GM20431 (cell line): ENCODE measurements at regions not wholly inside any gene's neighbourhood (a gene's known extent, or its start where the extent isn't known, plus 50 kb on each side); places are given as distances from the start of the nearest gene placed in this dataset.

Source experiments
- in situ Hi-C: fragments of 300-500 bp; cut with MseI, MboI; formaldehyde crosslinking; loops from one replicate; pipeline ENCODE4 v1.15.0; 2020; ENCODE audit warnings: low sequenced_read_pairs; ENCODE audit not compliant: unreplicated experiment

GRCh38 chr2:16174693-16175045 lies 234.3 kb downstream of the MYCN start:
- in situ Hi-C loops: no loop called here

GRCh38 chr2:16173893-16174692 lies 233.7 kb downstream of the MYCN start:
- in situ Hi-C loops: no loop called here

GRCh38 chr2:16172324-16173175 lies 232.2 kb downstream of the MYCN start:
- in situ Hi-C loops: no loop called here

GRCh38 chr2:16171425-16171920 lies 231.1 kb downstream of the MYCN start:
- in situ Hi-C loops: no loop called here

- in situ Hi-C loops: no loop called here
Observed at GRCh38 chr2:16170675-16171424, 230.5 kb downstream of the MYCN start.

- in situ Hi-C loops: no loop called here
Observed at GRCh38 chr2:16169381-16169960, 229.1 kb downstream of the MYCN start.

DNA sequence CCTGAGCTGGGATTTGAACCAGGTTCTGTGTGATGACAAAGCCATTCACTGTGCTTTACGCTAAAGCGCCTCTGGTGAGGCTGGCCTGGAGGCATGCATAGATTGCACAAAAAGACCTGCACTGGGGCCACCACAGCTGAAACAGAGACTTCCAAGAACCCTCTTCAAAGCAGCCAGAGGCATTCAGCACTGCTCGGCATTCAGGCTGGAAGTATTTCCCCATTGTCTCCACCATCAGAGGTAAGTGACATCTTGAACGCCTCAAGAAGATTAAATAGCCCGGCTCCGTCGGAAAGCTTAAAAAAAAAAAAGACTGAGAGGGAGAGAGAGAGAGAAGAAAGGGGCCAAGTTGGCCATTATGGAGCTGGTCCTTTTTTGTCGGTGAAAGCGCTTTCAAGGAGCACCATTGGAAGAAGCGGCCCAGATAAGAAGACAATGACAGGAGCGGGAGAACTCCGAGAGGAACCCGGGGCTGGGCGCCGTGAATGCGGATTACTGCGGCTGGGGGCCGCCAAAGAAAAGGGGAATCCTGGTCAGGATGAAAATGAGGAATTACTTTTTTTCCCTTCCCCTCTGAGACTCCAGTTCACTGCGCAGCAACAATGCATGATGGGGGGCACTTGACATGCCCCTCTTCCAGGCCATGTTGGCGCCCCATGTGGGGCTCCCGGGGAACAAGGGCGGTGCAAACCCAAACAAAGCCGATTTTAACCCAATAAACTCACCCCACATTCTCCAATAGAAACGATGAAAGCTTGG lies 228.3 kb downstream of the MYCN start:
- in situ Hi-C loops: no loop called here

- in situ Hi-C loops: no loop called here
Observed at GRCh38 chr2:16167870-16168426, 227.6 kb downstream of the MYCN start.

DNA sequence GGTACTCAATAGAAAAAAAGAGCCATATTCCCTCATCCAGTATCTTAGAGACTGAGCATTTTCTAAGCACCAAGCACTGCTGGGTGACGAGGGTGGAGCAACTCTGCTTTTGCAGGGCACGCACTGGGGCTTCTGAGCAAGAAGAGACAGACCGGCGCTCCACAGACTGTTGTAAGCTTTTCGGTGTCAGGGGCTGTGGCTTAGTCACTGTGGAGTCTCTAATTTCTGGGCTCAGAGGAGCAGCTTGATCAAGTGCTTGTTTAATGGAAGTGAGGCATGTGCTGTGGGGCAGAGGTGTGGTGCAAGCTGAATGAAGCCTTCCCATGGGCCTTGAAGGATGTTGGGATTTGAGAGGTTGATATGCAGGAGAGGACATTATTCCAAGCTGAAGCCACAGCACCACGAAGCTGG lies 227.1 kb downstream of the MYCN start:
- in situ Hi-C loops: no loop called here

GRCh38 chr2:16166327-16166981 lies 226.1 kb downstream of the MYCN start:
- in situ Hi-C loops: no loop called here

GRCh38 chr2:16165518-16166326 lies 225.4 kb downstream of the MYCN start:
- in situ Hi-C loops: no loop called here

- in situ Hi-C loops: no loop called here
Observed at GRCh38 chr2:16162491-16163040, 222.2 kb downstream of the MYCN start.

GRCh38 chr2:16161768-16162490 lies 221.6 kb downstream of the MYCN start:
- in situ Hi-C loops: no loop called here

DNA sequence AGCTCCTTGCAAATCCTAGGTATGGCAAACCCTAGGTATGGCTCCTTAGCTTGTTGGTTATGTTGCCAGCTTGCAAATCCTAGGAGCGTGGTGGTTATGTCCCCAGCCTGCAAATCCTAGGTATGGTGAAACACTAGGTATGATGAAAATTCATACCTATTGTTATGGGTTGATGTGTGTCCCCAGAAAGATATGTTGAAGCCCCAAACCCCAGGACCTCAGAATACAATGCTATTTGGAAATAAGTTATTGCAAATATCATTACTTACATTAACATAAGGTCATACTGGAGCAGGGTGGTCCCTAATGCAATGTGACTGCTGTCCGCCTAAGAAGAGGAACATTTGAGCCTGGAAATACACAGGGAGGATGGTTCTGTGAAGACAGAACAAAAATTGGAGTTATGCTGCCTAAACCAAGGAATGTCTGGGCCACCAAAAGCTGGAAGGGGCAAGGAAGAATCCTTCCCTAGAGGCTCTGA lies 220.8 kb downstream of the MYCN start:
- in situ Hi-C loops: no loop called here

GRCh38 chr2:16160281-16161084 lies 220.1 kb downstream of the MYCN start:
- in situ Hi-C loops: no loop called here

- in situ Hi-C loops: no loop called here
Observed at GRCh38 chr2:16156411-16156810, 216.1 kb downstream of the MYCN start.
